Transverse colon (tissue), 4 donors: ENCODE measurements at regions not wholly inside any gene's neighbourhood (a gene's known extent, or its start where the extent isn't known, plus 50 kb on each side); places are given as distances from the start of the nearest gene placed in this dataset.

Experiments
- DNase-seq: peaks from one replicate; pipeline ENCODE4 v3.0.0-alpha.2; 2019
- H3K27ac ChIP-seq, 4 donors: fragments of 200-600 bp; sonication (generic); 2 replicates each; pipeline ENCODE4 v1.5.1; 2016 to 2018; ENCODE audit warnings: inconsistent platforms in 4 of 4
- H3K27me3 ChIP-seq: fragments of 200-600 bp; sonication (generic); 2 replicates; pipeline ENCODE4 v1.5.1; 2017; ENCODE audit warnings: inconsistent platforms
- H3K36me3 ChIP-seq, 4 donors: fragments of 200-600 bp; sonication (generic); 2 replicates each; pipeline ENCODE4 v1.5.1; 2017 to 2019; ENCODE audit warnings: inconsistent platforms in 4 of 4
- H3K4me1 ChIP-seq, 4 donors: fragments of 200-600 bp; sonication (generic); 2 replicates each; pipeline ENCODE4 v1.5.1; 2017 to 2020; ENCODE audit warnings: inconsistent platforms in 4 of 4
- H3K4me3 ChIP-seq, 4 donors: fragments of 200-600 bp; sonication (generic); 1 replicate in 1 of 4; 2 replicates in 3 of 4; pipeline versions ENCODE4 v1.5.1 to v1.6.1; 2017 to 2019; ENCODE audit warnings: inconsistent platforms in 4 of 4
- H3K9me3 ChIP-seq, 2 donors: fragments of 200-600 bp; sonication (generic); 2 replicates each; pipeline ENCODE4 v1.5.1; 2017 to 2019; ENCODE audit warnings: inconsistent platforms in 2 of 2
- EP300 ChIP-seq: sonication (generic); formaldehyde crosslinking; IDR thresholded peaks from one replicate; pipeline ENCODE4 v1.6.1; 2017; ENCODE audit warnings: antibody characterized with exemption, low read depth
- POLR2A ChIP-seq: fragments of 450-650 bp; IDR thresholded peaks from one replicate; pipeline ENCODE4 v1.6.1; 2016; ENCODE audit warnings: antibody characterized with exemption, mild to moderate bottlenecking, moderate library complexity
- POLR2AphosphoS5 ChIP-seq, 3 donors: sonication (generic); formaldehyde crosslinking; IDR thresholded peaks; one replicate each; pipeline ENCODE4 v1.6.1; 2016; ENCODE audit warnings: antibody characterized with exemption in 3 of 3
- WGBS, 2 donors: methylation state at CpG; one replicate each; pipeline ENCODE4 v1.1.5; 2018; ENCODE audit warnings: low coverage in 1 of 2; 5-methylcytosine and 5-hydroxymethylcytosine counted together
- in situ Hi-C, 4 donors: fragments of 200-750 bp; cut with MboI; loops; one replicate each; pipeline versions ENCODE4 v1.15.0 to v1.15.1; 2017; ENCODE audit warnings: low sequenced_read_pairs in 3 of 4, low pct_ligation_motif_present in 1 of 4, low pct_unique_long_range_greater_than_20kb in 1 of 4
- intact Hi-C: fragments of 100-400 bp; cut with DNase I; formaldehyde crosslinking; loops from one replicate; pipeline ENCODE4 v1.15.1; 2023; ENCODE audit warnings: low total_unique reads
- TF ChIP-seq, protein P1 (sequence below), 5 experiments: fragments of 200-600 bp in 3 of 5; fragments of 450-650 bp in 2 of 5; sonication (generic) in 3 of 5; IDR thresholded peaks; 1 replicate in 2 of 5; 2 replicates in 3 of 5; pipeline ENCODE4 v1.5.1; 2016 to 2017; ENCODE audit warnings: antibody characterized with exemption in 5 of 5, inconsistent platforms in 3 of 5, mild to moderate bottlenecking in 2 of 5, moderate library complexity in 1 of 5

DNA sequence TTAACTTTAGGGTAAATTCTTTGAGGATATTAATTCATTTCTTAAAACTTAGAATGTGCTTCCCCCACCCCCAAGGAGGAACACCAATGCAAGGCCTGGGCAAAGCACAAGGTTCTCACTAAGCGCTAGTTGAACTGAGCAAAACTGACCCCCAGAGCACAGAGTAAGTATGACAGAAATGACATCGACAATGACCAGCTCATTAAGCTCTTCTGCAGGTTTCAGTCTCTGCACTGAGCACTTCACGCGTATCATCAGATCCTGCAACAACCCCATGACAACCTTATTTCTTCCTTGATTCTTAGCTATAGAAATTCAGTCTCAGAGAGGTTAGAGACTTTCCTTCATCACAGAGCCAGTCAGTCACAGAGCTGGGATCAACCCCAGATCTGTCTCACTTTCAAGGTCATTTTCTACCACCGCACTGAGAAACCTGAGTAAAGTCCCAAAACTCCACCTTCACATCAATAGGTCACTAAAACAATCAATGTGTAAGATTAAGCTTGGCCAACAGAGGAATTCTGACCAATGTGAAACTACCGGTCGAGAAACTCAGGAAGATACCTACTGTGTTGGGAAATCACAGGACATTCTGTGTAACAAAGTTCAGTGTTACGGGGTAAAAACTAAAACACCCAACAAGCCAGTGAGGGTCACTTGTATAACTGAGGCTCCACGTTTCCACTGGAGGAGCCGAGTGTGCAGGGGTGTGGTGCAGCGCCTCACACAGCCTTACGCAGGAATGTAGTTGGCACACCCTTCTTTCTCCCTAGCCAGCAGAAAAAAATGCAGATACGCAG is 129.0 kb upstream of the FOXQ1 start:
- WGBS, 2 donors: 70 to 88% methylated on average over 13 of the region's 13 CpGs
- peaks cover 10% of the 10 kb centered on the region for H3K27me3 ChIP-seq
- no peaks in the 10 kb centered on the region for H3K4me1 ChIP-seq
- in situ Hi-C loops (no loop called here), intact Hi-C loops (no loop called here)
- no peaks in the 10 kb centered on the region for H3K9me3 ChIP-seq
- no peaks in the 10 kb centered on the region for H3K36me3 ChIP-seq
- no peak for DNase-seq
- no peak overlapping the region for H3K27ac ChIP-seq
- TF ChIP-seq, protein P1, sequence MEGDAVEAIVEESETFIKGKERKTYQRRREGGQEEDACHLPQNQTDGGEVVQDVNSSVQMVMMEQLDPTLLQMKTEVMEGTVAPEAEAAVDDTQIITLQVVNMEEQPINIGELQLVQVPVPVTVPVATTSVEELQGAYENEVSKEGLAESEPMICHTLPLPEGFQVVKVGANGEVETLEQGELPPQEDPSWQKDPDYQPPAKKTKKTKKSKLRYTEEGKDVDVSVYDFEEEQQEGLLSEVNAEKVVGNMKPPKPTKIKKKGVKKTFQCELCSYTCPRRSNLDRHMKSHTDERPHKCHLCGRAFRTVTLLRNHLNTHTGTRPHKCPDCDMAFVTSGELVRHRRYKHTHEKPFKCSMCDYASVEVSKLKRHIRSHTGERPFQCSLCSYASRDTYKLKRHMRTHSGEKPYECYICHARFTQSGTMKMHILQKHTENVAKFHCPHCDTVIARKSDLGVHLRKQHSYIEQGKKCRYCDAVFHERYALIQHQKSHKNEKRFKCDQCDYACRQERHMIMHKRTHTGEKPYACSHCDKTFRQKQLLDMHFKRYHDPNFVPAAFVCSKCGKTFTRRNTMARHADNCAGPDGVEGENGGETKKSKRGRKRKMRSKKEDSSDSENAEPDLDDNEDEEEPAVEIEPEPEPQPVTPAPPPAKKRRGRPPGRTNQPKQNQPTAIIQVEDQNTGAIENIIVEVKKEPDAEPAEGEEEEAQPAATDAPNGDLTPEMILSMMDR (IDR thresholded peaks at IDR 0.05): no peak
- TF ChIP-seq POLR2AphosphoS5 (IDR thresholded peaks at IDR 0.05): no peak
- TF ChIP-seq EP300: no peak
- no peak for TF ChIP-seq POLR2A
- no peak overlapping the region for H3K4me3 ChIP-seq

DNA sequence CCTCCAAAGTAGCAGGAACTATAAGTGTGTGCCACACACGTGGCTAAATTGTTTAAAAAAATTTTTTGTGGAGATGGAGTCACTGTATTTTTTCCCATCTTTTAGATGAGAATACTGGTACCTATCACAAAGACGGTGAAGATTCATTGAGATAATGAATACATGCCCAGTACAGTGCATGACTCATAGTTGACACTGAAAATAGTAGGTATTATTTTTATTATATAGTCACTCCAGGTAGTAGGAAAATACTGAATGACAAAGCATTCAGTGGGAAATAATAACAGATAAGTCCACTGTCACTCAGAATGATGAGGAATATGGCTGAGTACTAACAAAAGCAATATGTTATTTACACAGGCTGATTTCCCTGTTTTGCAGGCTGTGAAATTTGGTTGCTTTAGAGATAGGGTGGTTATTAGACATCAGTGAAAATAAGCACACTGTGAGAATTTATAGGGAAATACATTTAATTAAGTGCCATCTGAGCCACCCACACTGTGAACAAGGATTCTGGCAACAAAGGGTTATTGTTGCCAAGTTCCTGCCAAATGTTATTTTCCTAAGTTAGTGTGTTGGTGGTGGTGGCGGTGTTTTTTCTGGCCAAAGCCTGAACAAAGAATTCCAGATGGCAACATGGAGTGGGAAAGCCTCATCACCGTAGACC is 129.8 kb upstream of the FOXQ1 start:
- peaks cover 10% of the 10 kb centered on the region for H3K27me3 ChIP-seq
- 63 to 81% methylated on average over 2 to 4 of the region's 4 CpGs for WGBS, 2 donors
- DNase-seq: no peak
- H3K4me3 ChIP-seq: no peak overlapping the region
- no peaks in the 10 kb centered on the region for H3K9me3 ChIP-seq
- in situ Hi-C loops (no loop called here), intact Hi-C loops (no loop called here)
- no peaks in the 10 kb centered on the region for H3K4me1 ChIP-seq
- no peaks in the 10 kb centered on the region for H3K36me3 ChIP-seq
- H3K27ac ChIP-seq: no peak overlapping the region
- TF ChIP-seq POLR2AphosphoS5 (IDR thresholded peaks at IDR 0.05): no peak
- no peak for TF ChIP-seq POLR2A
- no peak for TF ChIP-seq EP300
- TF ChIP-seq, protein P1 (IDR thresholded peaks at IDR 0.05): no peak

DNA sequence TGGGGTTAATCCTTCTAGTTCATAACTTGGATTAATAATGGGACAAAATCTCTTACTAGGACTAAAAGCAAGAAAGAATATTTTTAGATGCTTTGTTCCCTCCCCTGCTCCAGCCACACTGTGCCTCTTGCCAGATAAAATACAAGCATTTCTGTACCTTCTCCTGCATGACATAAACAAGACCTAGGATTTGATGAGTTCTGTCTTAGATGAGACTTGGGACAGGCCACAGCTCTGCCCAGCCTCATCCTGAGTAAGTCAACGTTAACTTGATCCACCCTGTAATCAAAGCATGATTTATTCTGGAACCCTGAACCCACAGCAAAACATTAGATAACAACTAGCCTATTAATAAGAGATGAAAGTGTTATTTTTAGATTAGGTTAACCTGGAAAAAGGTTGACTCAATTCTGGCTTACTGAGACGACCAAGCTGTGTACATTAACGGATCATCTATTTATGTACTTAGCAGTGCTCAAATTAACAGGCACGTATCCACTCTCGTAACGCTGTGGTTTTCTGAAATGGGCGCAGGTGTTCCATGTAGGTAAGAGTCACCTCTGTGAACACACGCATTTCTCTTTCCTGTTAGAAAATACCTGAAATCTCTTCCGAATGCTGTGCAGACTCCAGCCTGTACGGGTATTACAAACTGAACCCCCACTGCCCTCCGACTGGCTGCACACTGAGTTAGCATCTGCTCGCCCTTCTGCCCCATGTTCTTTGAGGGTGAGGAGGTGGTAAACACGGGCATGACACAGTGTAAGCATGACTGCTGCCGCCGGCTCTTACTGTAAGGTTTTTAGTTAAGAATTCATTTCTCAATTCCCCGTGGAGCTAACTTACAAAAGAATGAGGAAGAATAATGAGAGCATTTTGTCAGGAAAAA is 132.1 kb upstream of the FOXQ1 start:
- TF ChIP-seq POLR2AphosphoS5 (IDR thresholded peaks at IDR 0.05): no peak
- no peak for TF ChIP-seq POLR2A
- no peak for TF ChIP-seq EP300
- TF ChIP-seq, protein P1 (IDR thresholded peaks at IDR 0.05): no peak
- peaks cover 8% of the 10 kb centered on the region for H3K27me3 ChIP-seq
- intact Hi-C loops (no loop called here), in situ Hi-C loops (no loop called here)
- H3K9me3 ChIP-seq: no peaks in the 10 kb centered on the region
- 74 to 77% methylated on average over 9 to 16 of the region's 16 CpGs for WGBS, 2 donors
- no peaks in the 10 kb centered on the region for H3K36me3 ChIP-seq
- no peak for DNase-seq
- no peak overlapping the region for H3K4me3 ChIP-seq
- no peaks in the 10 kb centered on the region for H3K4me1 ChIP-seq
- no peak overlapping the region for H3K27ac ChIP-seq

DNA sequence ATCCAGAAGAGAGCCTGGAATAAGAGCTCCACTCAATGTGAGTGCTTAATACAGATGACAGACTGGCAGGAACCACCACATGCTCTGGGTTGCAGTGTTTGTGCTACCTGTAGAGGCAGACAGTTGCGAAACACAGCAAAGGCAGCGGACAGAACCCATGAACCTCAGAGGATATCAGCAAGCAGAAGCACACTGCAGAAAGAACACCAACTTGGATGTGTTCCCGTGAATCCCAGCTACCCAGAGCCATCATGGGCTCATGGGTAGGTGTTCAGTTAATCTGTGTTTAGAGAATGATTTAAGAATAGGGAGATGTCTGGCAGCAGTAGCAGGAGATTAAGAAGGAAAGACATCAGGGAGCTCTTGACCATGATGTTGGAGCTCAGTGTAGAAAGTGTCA is 133.3 kb upstream of the FOXQ1 start:
- no peak overlapping the region for H3K27ac ChIP-seq
- no peak for DNase-seq
- intact Hi-C loops (no loop called here), in situ Hi-C loops (no loop called here)
- H3K27me3 ChIP-seq: no peaks in the 10 kb centered on the region
- 90 to 93% methylated on average over 3 of the region's 3 CpGs for WGBS, 2 donors
- no peaks in the 10 kb centered on the region for H3K4me1 ChIP-seq
- H3K36me3 ChIP-seq: no peaks in the 10 kb centered on the region
- TF ChIP-seq, protein P1 (IDR thresholded peaks at IDR 0.05): no peak
- TF ChIP-seq POLR2AphosphoS5 (IDR thresholded peaks at IDR 0.05) (no peak), EP300 (no peak), POLR2A (no peak)
- H3K4me3 ChIP-seq: no peak overlapping the region
- H3K9me3 ChIP-seq: no peaks in the 10 kb centered on the region
